CD4-positive, alpha-beta T cell (primary cell): ENCODE measurements at regions not wholly inside any gene's neighbourhood (a gene's known extent, or its start where the extent isn't known, plus 50 kb on each side); places are given as distances from the start of the nearest gene placed in this dataset.

Experiments
- ATAC-seq: fragments of 200-7000 bp; cut with Tn5 transposase; one replicate; pipeline ENCODE4 v1.10.0; 2022; ENCODE audit warnings: mild to moderate bottlenecking; ENCODE audit not compliant: poor library complexity
- CTCF ChIA-PET: fragments of 350-600 bp; sonication (Branson Sonifier 250); formaldehyde crosslinking; loops from one replicate; lab custom pipeline; 2021; ENCODE audit warnings: antibody characterized with exemption, inconsistent platforms; lab: Charles Lee
- POLR2A ChIA-PET: fragments of 350-600 bp; sonication (Branson Sonifier 250); formaldehyde crosslinking; loops from one replicate; lab custom pipeline; 2021; ENCODE audit warnings: antibody characterized with exemption, inconsistent platforms; lab: Charles Lee
- DNase-seq, 14 experiments: peaks; one replicate each; pipeline ENCODE4 v3.0.0-alpha.2; 2013 to 2020; ENCODE audit warnings: mixed read lengths in 2 of 14
- H3K27ac ChIP-seq, 2 donors: one replicate each; pipeline versions ENCODE4 v1.5.1 to v1.7.0; 2013; ENCODE audit warnings: low read length in 2 of 2, low read depth in 1 of 2, mild to moderate bottlenecking in 1 of 2
- H3K27me3 ChIP-seq, 2 experiments: 1 replicate in 1 of 2; 2 replicates in 1 of 2; pipeline versions ENCODE4 v1.6.1 to v1.7.0; 2013; ENCODE audit warnings: low read length in 2 of 2, control low read depth in 1 of 2, mild to moderate bottlenecking in 1 of 2, moderate library complexity in 1 of 2; ENCODE audit not compliant: insufficient read depth in 2 of 2, control insufficient read depth in 1 of 2
- H3K36me3 ChIP-seq: one replicate; pipeline ENCODE4 v1.6.1; 2013; ENCODE audit warnings: low read length, control low read depth; ENCODE audit not compliant: insufficient read depth
- H3K4me1 ChIP-seq: one replicate; pipeline ENCODE4 v1.6.1; 2013; ENCODE audit warnings: low read length, control low read depth; ENCODE audit not compliant: insufficient read depth
- H3K4me3 ChIP-seq: one replicate; pipeline ENCODE4 v1.5.1; 2013; ENCODE audit warnings: mild to moderate bottlenecking, low read length, moderate library complexity
- H3K9me3 ChIP-seq, 2 experiments: 1 replicate in 1 of 2; 2 replicates in 1 of 2; pipeline versions ENCODE4 v1.6.1 to v1.7.0; 2013; ENCODE audit warnings: low read length in 2 of 2, mild to moderate bottlenecking in 2 of 2, control low read depth in 1 of 2, moderate library complexity in 1 of 2; ENCODE audit not compliant: control insufficient read depth in 1 of 2, insufficient read depth in 1 of 2
- H3K27ac Mint-ChIP-seq: one replicate; pipeline ENCODE4 v1.8.0; 2020; ENCODE audit warnings: mixed read lengths
- H3K27me3 Mint-ChIP-seq: one replicate; pipeline ENCODE4 v1.8.0; 2021; ENCODE audit warnings: mixed read lengths
- H3K36me3 Mint-ChIP-seq: one replicate; pipeline ENCODE4 v1.8.0; 2021; ENCODE audit warnings: low read depth, mixed read lengths
- H3K4me1 Mint-ChIP-seq: one replicate; pipeline ENCODE4 v1.8.0; 2021; ENCODE audit warnings: low read depth, mixed read lengths
- H3K4me3 Mint-ChIP-seq: one replicate; pipeline ENCODE4 v1.8.0; 2020; ENCODE audit warnings: mild to moderate bottlenecking, mixed read lengths
- H3K9me3 Mint-ChIP-seq: one replicate; pipeline ENCODE4 v1.8.0; 2020; ENCODE audit warnings: mixed read lengths
- intact Hi-C, 2 experiments: fragments of 100-400 bp; cut with DNase I in 1 of 2; cut with micrococcal nuclease in 1 of 2; formaldehyde crosslinking; loops; one replicate each; pipeline versions ENCODE4 v1.15.1 to v1.9.0; 2023 to 2025; cut with DNase I, micrococcal nuclease
- TF ChIP-seq, protein P1 (sequence below): fragments of 200-600 bp; IDR thresholded peaks from one replicate; pipeline ENCODE4 v1.8.0; 2022; ENCODE audit warnings: antibody characterized with exemption, mild to moderate bottlenecking

DNA sequence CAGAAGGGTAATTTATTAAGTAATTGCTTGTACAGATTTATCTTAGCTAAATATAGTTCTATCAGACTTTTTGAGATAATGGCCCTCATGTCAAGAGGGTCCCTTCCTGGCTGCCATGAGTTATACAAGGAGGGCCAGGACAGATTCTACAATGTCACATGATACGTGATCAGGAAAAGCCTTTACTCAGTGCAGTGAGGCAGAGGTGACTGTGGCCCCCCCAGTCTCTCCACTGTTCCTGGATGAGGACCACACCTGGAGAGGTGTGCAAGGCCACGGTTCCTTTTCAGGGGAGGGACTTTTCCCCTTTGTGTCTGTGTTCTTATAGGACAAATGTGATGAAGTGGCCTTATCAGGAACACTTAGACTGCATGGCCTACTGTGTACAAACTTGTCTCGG lies 54.3 kb upstream of the LRCH1 start:
- no peaks in the 10 kb centered on the region for H3K36me3 ChIP-seq
- ChIA-PET POLR2A (no interaction called here), CTCF (interaction anchor here (1.5 kb wide), 1 partner anchor 222 kb away, joined by 3 read pairs; no protein-coding TSS in a partner anchor)
- H3K9me3 ChIP-seq, result no peaks in the 10 kb centered on the region
- peaks cover 0 to 3% of the 10 kb centered on the region in 2 experiments for H3K27me3 ChIP-seq
- Mint-ChIP-seq H3K36me3 (no peaks in the 10 kb centered on the region), H3K4me3 (no peak overlapping the region), H3K27ac (no peak overlapping the region), H3K9me3 (no peaks in the 10 kb centered on the region), H3K27me3 (no peaks in the 10 kb centered on the region), H3K4me1 (no peaks in the 10 kb centered on the region)
- no peak overlapping the region for H3K27ac ChIP-seq
- no peaks in the 10 kb centered on the region for H3K4me1 ChIP-seq
- TF ChIP-seq, protein P1, sequence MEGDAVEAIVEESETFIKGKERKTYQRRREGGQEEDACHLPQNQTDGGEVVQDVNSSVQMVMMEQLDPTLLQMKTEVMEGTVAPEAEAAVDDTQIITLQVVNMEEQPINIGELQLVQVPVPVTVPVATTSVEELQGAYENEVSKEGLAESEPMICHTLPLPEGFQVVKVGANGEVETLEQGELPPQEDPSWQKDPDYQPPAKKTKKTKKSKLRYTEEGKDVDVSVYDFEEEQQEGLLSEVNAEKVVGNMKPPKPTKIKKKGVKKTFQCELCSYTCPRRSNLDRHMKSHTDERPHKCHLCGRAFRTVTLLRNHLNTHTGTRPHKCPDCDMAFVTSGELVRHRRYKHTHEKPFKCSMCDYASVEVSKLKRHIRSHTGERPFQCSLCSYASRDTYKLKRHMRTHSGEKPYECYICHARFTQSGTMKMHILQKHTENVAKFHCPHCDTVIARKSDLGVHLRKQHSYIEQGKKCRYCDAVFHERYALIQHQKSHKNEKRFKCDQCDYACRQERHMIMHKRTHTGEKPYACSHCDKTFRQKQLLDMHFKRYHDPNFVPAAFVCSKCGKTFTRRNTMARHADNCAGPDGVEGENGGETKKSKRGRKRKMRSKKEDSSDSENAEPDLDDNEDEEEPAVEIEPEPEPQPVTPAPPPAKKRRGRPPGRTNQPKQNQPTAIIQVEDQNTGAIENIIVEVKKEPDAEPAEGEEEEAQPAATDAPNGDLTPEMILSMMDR, result no peak
- intact Hi-C loops, result no loop called here
- DNase-seq (no peak), ATAC-seq (no peak)
- no peak overlapping the region for H3K4me3 ChIP-seq

DNA sequence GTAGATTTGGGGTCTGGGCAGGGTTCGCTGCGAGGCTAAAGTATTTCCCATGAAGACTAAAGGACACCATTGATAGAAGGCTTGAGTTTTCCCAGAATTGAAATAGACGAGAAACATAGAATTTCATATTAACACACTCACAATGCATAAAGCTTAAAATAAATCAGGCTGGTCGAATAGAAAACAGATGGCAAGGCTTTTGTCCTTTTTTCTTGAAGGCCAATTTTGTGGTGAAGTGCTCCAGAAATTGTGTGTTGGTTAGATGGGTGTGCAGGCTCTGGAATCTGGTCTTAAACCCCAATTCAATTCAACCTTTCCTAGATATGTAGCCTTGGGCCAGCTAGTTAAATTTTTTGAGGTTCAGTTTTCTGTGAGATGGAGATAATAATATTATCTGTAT lies 56.9 kb upstream of the LRCH1 start:
- intact Hi-C loops, result no loop called here
- Mint-ChIP-seq H3K9me3 (no peaks in the 10 kb centered on the region), H3K4me3 (no peak overlapping the region), H3K27me3 (no peaks in the 10 kb centered on the region), H3K27ac (no peak overlapping the region), H3K4me1 (no peaks in the 10 kb centered on the region), H3K36me3 (no peaks in the 10 kb centered on the region)
- Histone ChIP-seq H3K9me3 (no peaks in the 10 kb centered on the region), H3K4me1 (no peaks in the 10 kb centered on the region), H3K4me3 (no peak overlapping the region), H3K27me3 (peaks cover 0 to 3% of the 10 kb centered on the region in 2 experiments), H3K36me3 (no peaks in the 10 kb centered on the region), H3K27ac (no peak overlapping the region)
- TF ChIP-seq, protein P1, result no peak
- ChIA-PET POLR2A (no interaction called here), CTCF (no interaction called here)
- ATAC-seq (no peak), DNase-seq (no peak)

DNA sequence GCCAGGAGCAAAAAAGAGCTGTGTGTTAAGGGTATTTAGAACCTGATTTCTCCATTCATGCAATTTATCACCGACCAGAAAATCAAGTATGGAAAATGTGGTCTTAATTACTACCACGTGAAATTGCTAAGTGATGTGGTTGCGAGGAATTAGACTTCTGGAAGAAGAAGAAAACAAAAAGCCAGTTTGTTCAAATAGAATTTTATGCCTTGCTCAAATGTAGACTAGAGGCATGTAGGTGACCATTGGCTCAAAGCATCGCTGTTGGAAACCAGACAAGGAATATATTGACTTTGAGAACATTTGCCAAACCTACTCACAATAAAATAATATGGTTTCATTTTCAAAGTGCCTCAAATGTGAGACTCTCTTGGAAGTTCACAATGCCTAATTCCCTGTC lies 57.3 kb upstream of the LRCH1 start:
- CTCF ChIA-PET, result no interaction called here
- Histone ChIP-seq H3K36me3 (no peaks in the 10 kb centered on the region), H3K27me3 (peaks cover 0 to 3% of the 10 kb centered on the region in 2 experiments), H3K4me1 (no peaks in the 10 kb centered on the region), H3K4me3 (no peak overlapping the region), H3K27ac (no peak overlapping the region), H3K9me3 (no peaks in the 10 kb centered on the region)
- POLR2A ChIA-PET, result no interaction called here
- intact Hi-C loops, result no loop called here
- DNase-seq, result no peak
- no peak overlapping the region for H3K4me3 Mint-ChIP-seq
- H3K9me3 Mint-ChIP-seq, result no peaks in the 10 kb centered on the region
- H3K36me3 Mint-ChIP-seq, result no peaks in the 10 kb centered on the region
- TF ChIP-seq, protein P1, result no peak
- H3K27ac Mint-ChIP-seq, result no peak overlapping the region
- no peaks in the 10 kb centered on the region for H3K4me1 Mint-ChIP-seq
- ATAC-seq, result no peak
- H3K27me3 Mint-ChIP-seq, result peaks cover 2% of the 10 kb centered on the region
